D341Med (cell line): ENCODE measurements at regions not wholly inside any gene's neighbourhood (a gene's known extent, or its start where the extent isn't known, plus 50 kb on each side); places are given as distances from the start of the nearest gene placed in this dataset.
"Not testable (repeated sequence)": the region's sequence is repeated elsewhere in the genome, so short reads cannot be mapped to it uniquely, and the experiment has no call there.

Experiments used
- DNase-seq: peaks from one replicate; pipeline ENCODE4 v3.0.0; 2012; ENCODE audit warnings: low spot score

DNA sequence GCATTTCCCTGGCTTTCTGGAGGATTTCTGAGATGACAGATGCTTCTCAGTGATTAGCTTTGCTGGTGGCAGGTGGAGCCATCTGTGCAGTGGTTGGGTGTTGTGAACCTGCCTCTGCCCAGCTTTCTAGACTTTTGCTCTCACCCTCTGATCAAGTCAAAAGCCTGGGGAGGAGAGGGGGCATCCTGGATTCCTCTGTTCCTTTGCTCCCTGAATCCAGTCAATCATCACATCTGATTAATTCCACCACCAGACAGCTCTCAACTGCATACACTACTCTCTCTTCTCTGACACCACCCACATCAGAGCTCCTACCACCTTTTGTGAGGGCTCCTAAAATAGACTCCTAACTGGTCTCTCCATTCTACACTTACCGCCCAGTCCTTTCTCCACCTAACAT lies 283.5 kb downstream of the WDR11 start:
- peak; percentile 48 for DNase-seq

DNA sequence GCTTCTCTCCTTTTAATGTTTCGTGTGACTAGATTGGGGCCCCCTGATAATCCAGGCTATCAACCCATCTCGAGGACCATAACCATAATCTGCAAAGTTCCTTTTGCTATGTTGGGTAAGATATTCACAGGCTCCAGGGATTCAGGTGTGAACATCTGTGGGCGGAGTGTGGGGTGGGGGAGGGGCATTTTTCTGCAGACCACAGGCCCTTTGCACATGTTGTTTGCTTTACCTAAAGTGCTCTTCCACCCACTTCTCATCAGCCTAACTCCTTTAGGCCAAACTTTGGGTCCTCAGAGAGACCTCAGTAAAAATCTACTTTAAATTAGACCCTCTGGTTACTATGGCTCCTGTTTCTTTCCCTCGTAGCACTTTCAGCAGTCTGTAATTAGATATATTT lies 284.4 kb downstream of the WDR11 start:
- no peak for DNase-seq

DNA sequence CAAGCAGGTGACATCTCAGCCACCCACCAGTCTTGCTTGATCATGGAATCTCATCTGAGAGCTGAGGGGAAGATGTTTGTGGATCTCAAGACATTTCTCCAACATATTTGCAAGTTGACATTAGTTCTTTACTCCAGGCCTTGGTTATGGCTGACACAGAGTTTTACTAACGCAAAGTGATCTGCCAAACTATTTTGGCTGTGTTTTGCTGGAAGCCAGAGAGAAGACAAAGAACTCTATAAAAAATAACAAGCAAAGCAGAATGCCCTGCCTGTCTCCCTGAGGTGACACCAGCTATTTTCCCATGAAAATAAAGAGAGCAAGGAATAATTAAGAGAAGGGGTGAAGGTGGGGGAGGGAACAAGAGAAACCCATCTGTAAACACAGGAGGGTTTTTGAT lies 286.4 kb downstream of the WDR11 start:
- no peak for DNase-seq

DNA sequence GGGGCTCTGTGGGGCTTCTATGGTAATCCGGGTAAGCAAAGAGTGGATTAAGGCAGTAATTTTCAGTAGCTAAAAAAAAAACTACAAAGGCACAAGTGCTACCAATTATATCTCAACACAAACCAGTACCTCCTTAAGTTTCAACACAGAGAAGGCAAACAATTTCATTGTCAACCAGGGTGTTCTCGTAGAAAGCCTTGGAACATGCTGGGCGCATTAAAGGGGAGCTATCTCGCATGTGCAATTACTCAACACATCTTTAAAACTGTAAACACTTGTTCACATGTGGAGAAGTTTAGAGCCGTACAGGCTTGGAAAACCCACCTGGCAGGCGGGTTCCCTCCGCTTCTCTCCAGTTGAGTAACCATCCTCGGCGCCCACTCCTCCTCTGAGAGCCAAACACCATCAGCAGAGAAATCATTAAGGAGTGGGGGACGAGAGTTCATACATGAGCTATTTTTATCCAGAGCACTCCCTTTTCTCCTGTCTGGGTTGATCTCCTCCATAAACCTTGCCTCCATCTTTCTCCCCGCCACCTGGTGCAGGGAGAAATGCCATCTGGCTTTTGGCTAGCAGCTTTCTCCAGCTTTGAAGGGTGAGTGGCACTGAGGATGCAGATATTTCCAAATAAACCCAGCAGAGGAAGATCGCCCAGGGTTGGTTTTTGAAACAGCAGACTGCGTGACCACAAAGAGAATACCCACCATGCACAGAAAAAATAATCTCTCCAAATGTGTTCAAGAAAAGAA lies 287.1 kb downstream of the WDR11 start:
- DNase-seq, result peak; percentile 32

DNA sequence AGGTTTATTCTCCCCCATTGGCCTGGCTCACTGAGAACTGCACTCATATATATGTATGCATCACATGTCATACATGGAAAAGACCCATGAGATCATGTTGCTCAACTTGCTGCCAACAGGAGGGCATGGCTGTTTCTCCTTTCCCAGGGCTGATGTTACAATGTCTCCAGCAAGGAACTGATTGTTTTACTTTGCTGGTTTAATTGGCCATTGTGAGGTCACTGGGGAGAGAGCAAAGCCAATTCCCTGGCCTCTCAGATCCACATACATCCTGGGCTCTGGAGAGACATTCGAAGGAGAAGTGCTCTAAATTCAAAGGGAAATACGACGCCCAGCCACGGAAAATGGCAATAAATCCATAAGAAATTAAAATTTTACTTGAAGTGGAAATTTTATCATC lies 287.8 kb downstream of the WDR11 start:
- DNase-seq, result no peak

DNA sequence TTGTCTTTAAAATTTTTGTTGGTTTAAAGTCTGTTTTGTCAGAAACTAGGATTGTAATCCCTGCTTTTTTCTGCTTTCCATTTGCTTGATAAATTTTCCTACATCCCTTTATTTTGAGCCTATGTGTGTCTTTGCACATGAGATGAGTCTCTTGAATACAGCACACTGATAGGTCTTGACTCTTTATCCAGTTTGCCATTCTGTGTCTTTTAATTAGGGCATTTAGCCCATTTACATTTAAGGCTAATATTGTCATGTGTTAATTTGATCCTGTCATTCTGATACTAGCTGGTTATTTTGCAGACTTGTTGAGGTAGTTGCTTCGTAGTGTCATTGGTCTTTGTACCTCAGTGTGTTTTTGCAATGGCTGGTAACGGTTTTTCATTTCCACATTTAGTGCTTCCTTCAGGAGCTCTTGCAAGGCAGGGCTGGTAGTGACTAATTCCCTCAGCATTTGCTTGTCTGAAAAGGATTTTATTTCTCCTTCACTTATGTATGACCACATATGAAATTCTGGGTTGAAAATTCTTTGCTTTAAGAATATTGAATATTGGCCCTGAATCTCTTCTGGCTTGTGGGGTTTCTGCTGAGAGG lies 294.7 kb downstream of the WDR11 start:
- DNase-seq, result not testable (repeated sequence)

DNA sequence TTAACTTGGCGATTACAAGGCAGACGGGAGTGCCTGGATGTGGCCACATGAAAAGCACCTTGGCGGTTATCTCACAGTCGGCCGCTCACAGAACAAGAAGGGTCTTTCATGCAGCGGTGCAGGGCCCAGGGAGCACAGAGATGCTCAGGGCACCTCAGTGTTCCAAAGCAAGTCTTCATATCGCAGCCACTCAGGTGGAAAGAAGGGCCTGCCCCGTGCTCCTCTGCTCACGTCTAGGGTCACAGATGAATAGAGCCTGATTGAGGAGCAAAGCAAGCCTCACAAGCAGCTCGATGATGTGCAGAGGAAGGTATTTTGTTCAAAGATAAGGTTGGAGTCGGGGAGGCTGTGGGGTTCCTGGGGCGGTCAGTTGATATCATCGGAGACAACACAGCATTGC lies 297.8 kb downstream of the WDR11 start:
- DNase-seq, result no peak

DNA sequence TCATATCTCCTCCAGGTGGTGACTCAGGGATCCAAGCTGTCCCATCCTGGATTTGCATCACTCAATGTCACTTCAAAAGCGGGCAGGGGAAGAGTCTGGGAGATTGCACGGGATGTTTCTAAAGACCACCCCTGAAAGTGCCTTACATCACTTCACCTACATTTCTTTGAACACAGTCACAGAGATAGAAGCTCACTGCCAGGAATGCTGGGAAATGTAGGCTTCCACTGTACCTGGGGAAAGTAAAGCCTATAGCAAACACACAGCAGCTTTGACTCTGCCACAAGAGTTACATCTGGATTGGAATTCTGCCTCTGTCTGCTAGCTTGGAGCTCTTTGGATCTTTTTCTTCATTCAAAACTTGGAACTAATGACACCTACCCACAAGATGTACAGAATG lies 300.9 kb downstream of the WDR11 start:
- DNase-seq, result no peak

DNA sequence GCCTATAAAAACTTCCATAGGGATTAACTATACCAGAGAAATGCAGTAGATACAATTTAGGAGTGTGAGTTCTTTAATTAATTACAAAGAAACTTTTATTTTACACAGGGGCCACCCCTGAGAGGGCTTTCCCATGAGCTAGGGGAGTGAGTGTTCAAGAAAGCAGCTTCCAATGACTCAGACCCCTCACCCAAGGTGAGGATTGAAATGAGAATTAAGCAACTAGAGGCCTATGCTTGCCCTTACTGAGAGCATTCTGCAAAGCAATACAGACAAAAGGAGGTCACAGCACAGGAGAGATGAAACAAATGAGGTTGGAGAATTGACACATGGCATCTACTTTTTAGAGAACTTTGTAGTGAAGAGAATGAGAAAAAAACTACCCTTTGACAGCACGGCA lies 301.8 kb downstream of the WDR11 start:
- no peak for DNase-seq

DNA sequence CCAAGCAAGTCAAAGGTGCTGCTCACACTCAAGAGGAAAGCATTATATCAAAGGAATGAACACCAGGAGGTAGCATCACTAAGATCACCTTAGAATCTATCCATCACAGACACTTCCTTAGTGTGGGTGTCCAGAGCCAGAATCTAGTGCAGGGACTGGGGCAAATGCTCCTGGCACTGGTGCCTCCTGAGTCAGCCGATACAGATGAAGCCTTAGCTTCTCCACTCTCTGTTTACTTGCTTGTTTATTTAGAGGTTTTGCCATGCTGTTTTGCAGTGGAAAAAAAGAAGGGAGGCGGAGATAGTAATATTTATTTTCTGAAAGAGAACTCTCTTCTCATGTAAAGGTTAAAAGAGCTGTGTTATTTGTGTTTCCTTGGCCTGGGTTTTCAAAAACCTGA lies 303.1 kb downstream of the WDR11 start:
- no peak for DNase-seq

DNA sequence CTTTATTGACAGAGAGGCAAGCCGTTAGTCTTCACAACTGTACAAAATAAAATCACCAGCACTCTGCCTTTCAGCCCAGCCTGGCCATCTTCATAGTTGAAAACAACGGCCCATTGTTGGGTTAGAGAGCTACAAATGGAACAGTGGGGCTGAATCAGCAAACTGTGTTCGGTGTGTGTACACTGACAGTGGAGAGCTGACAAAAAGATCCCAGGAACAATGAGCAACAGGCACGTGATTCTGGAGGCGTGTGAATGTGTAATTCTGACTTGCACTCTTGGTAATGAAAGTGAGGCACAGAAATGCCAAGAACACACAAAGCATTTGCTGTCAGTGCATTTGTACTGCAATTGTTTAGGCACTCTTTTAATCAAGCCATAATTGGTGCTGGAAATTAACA lies 303.7 kb downstream of the WDR11 start:
- DNase-seq, result no peak

DNA sequence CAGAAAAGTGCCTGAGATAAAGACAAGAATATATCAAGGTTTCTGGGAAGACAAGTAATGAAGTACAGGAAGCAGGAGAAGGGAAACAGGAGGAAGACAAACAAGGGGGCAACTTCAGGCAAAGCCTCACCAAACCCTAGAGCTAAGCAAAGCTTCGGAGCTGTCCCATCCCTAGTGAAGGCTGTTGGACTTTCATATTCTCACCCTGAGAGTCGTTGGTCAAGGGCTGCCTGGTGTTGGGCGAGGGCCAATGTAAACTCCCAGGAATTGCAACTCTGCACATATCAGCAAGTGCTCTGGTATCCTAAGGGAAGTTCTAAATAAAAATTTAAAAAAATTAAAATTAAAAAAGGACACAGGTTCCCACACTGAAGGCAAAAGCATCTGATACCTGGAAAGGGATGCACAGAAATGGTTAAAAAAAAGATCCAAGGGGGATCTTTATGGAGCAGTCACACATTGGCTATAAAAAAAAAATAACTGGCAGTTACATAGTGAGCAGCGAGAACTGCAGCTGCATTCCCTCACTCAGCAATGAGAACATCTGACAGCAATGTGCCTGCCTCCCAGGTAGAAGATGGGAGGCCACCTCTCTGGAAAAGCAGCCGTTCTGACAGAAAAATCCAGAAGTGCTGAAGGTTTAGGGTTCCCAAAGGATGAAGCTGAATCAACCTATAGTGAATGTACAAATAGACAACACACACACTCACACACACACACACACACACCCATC lies 304.7 kb downstream of the WDR11 start:
- DNase-seq, result no peak

DNA sequence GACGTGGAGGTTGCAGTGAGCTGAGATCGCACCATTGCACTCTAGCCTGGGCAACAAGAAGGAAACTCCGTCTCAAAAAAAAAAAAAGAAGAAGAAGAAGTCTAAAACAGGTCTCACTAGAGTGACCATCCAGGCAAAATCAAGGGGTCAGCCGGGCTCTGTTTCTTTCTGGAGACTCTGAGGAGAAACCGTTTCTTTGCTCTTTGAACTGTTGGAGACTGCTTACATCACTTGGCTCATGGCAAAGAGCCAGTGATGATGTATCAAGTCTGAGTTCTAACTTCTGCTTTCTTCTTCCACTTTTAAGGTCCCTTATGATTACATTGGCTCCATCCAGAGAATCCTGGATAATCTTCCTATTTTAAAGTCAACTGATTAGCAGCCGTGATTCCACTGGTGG lies 306.8 kb downstream of the WDR11 start:
- DNase-seq, result no peak

DNA sequence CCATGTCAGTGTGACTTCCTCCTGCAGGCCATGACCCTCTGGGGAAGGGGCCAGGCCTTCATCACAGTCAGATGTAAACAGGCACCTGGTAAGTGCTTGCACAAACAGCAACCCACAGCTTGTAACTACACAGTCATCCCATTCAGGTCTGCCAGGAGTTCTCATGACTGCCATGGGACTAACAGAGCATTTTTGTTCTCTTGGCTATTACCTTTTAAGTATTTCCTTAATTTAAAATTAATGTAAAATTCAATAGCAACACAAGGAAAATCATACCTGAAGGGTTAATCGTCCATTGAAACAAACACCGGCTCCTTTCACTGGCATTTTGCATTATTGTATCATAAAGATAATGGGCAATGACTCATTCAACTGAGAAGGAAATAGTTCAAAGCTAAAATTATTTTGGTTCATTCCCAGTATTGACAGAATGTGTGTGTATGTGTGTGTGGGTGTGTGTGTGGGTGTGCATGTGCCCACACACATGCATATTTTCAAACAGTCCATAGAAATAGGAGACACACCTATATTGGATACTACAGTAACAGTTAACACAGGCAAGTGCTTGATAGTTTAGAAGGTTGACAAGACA lies 307.9 kb downstream of the WDR11 start:
- no peak for DNase-seq

DNA sequence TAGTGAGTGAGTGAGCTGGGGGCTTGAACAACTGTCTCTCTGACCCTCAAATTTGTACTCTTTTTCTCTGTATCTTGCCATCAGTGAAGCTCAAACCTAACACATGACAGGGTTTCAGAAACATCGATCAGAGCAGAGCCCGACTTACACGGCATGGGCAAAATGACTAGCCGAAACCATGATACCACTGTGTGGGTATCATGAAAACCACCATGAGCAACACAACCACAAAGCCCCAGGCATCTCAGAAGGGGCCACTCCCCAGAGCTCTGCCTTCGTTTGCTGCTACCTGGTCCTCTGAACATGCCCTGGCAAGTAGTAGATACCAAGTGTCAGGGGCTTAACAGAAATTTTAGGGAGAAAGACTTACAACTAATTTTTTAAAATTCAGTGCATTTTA lies 308.5 kb downstream of the WDR11 start:
- no peak for DNase-seq

DNA sequence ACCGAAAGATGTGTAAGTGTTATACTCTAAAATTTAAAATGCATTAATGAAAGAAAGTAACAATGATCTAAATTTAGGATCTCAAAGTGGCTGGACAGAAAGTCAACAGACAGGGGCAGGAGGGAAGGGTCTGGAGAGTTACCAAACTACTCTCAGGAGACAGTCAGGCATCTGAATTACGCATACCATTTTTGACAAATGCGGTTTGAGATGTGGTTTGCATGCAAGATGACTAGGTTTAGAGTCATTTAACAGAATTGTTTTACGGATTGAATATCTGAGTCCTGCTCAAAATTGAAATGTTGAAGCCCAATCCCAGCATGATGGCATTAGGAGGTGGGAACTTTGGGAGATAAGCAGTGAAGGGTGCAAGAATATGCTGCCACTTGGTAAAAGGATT lies 314.1 kb downstream of the WDR11 start:
- no peak for DNase-seq

DNA sequence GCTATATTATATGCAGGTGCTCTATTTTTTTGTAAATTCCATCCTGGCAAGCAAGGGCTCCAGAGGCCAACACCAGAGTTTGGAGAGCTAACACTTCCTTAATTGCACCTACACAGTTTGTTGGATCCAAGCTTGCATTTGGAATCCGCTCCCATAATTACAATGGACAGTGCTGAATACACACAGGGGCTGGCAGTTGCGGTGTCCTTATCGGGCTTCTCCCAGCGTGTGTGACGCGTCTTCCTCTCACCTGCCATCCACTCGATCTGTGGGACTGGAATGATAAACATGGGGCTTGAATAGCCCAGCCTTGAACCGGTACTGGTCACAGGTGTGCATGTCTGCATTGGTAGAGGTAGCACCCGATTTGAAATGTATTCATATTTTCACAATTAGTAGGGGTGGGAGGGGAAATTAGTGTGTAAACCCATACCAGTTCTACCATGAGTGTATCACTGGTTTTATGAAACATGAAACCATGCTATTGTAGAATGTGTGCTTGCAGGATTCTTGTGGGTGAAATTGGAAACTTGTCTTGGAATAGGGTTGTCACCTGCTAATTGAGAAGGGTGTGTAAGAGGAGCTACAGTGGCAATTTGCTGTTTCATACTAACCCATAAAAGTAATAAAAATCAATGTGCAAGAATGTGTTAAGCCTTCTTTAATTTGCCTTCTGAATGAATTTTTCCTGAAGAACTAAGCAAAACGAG lies 316.5 kb downstream of the WDR11 start:
- no peak for DNase-seq

DNA sequence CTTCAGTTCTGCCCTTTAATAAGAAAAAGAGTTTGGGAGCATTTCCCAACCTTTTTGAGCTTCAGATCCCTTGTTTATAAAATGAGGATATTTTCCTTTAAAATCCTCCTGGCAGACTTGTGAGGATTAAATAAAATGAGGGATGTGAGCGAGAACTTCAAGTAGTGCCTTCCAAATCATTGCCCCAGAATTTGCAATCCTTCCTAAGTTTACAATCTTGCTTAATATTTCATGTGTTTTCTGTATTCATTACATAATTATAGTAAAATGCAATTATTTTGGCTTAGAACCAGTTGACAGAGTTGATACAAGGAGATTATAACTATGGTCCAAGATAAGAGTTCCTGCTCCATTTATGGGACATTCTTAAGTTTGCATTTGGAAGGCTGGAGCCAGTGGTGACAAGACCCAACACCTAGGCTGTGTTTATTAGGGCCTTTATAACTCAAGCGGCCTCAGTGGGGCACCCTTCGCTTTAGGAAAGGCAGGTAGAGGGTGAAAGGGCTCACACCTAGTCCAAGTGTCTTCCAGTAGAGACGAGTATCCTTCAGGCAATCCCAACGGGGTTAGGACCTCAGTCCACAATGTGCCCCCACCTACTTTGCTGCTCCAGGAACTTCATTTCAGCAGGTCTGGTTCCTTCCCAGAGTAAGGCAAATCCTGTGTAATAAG lies 317.5 kb downstream of the WDR11 start:
- DNase-seq, result no peak

DNA sequence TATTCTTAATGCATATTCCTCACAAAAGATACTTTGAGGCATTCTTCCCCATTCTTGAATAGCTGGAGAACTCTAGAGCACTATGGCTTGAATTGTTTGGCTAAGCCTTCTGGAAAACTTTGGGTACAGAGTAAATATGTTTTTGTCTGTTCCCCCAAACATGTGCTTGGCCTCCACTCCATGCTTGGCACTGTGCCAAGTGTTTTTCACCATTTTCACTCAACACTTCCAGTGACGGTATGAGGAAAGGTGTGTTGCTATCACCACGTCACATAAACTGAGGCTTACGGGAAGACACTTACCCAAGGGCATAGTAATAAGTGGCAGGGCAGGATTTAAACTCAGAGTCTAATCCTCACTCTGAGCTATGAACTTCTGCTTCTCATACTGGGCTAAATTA lies 318.2 kb downstream of the WDR11 start:
- no peak for DNase-seq

DNA sequence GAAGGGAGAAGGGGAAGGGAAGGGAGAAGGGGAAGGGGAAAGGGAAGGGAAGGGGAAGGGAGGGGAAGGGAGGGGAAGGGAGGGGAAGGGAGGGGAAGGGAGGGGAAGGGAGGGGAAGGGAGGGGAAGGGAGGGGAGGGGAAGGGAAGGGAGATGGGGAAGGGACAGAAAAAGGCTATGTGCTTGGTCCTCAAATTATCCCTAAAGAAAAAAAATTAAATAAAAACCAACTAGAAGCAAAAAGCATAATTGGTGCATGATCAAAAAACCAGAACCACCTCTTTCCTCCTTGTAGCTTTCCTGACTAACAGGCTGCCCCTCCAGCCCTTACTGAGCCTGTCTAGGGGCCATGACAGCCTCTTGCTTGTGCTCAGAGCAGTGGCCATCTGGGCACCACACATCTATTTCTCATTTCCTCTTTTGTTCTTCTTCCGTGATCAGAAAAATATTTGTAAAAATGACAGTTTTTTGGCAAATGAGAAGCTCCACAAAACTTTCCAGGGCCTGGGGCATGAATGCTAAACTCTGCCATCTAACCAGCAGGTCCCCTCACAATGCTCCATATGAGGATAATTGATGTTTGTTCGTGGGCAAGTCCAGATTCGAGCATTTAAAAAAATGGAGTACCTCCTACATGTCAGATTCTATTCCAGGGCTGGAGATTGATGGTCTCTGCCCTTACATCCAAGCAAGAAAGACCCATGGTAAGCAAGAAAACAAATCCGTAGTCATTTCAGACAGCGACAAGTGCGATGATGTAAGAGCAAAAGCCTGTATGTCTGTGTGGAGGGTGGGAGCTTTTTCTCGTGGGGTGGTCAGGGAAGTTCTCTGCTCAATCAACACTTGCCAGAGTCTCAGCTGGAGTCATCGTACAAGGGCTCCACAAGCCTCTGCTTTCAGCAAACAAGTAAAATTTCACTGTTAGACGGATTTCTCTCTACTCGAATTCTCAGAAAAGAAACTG lies 320.9 kb downstream of the WDR11 start:
- DNase-seq, result no peak

DNA sequence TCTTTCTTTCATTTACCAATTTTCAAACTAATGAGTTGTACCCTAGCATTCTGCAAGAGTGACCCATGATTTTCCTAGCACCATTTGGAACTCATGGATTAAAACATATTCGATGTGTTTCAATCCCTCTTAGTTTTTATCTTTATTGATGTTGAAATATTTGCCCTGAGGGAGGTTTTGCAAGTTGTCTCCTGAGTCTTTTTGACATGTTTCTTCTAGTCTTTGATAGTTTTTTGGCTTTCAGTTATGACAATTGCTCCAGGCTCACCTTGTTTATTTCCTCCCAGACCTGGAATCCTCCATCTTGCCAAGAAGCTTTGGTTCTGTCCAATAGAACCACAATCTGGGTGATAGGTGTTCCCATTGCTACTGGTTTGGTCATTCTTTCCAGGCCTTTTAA lies 327.8 kb downstream of the WDR11 start:
- DNase-seq, result no peak
